ENCODE measurements at regions not wholly inside any gene's neighbourhood (a gene's known extent, or its start where the extent isn't known, plus 50 kb on each side); places are given as distances from the start of the nearest gene placed in this dataset.

- H3K27ac ChIP-seq (ENCODE audit: insufficient read depth, low read depth, low read length): no peak overlapping the region
- H3K27me3 ChIP-seq (ENCODE audit: control insufficient read depth in 2 of 2, insufficient read depth in 2 of 2, low read length in 2 of 2): no peaks in the 10 kb centered on the region
- no peaks in the 10 kb centered on the region for H4K20me1 ChIP-seq (replicated peaks; ENCODE audit: control insufficient read depth, extremely low read depth, insufficient read depth, low read length)
- peaks cover 10% of the 10 kb centered on the region for H3K4me1 ChIP-seq (ENCODE audit: control insufficient read depth, extremely low read depth, insufficient read depth, low read length)
- no peak for TF ChIP-seq GATA2 (IDR thresholded peaks at IDR 0.05; ENCODE audit: insufficient read depth, insufficient read length, low read depth, low read length)
- peak; percentile 40 for TF ChIP-seq FOS (IDR thresholded peaks at IDR 0.05; ENCODE audit: borderline replicate concordance, insufficient read depth, low read length)
- TF ChIP-seq JUN (IDR thresholded peaks at IDR 0.05; ENCODE audit: borderline replicate concordance, insufficient read depth, insufficient read length, low read depth): peak; percentile 28
- H3K9me3 ChIP-seq (replicated peaks; ENCODE audit: control insufficient read depth, insufficient read depth, low read length): no peaks in the 10 kb centered on the region
- ChIA-PET POLR2A (no interaction called here), CTCF (no interaction called here)
- dilution Hi-C loops (cut with MboI; ENCODE audit: extremely low pct_ligation_motif_present, low sequenced_read_pairs): no loop called here
- H3K4me2 ChIP-seq (ENCODE audit: insufficient read depth, low read length): peak overlapping the region; percentile 36
- H3K79me2 ChIP-seq (ENCODE audit: control insufficient read depth, insufficient read depth, low read length): no peaks in the 10 kb centered on the region
- DNase-seq (ENCODE audit: low read depth, low spot score): peak; percentile 13
- no peaks in the 10 kb centered on the region for H3K36me3 ChIP-seq (ENCODE audit: control insufficient read depth in 2 of 2, extremely low read depth in 1 of 2, insufficient read depth in 2 of 2, low read length in 2 of 2)
- H3K4me3 ChIP-seq (replicated peaks in 1 of 3; ENCODE audit: insufficient read depth in 1 of 3, low read depth in 1 of 3, low read length in 3 of 3): no peak overlapping the region
- intact Hi-C loops (cut with micrococcal nuclease): no loop called here
- FAIRE-seq: no peak
- H3K9ac ChIP-seq (replicated peaks; ENCODE audit: extremely low read depth, insufficient read depth, low read length): no peak overlapping the region
- H3K9me1 ChIP-seq (replicated peaks; ENCODE audit: control insufficient read depth, extremely low read depth, insufficient read depth, low read length): no peaks in the 10 kb centered on the region
- BruUV-seq (replicated peaks): no TSS peak
- H2AFZ ChIP-seq (ENCODE audit: low read depth, low read length): no peak overlapping the region
These were observed 648.5 kb upstream of the WWC1 start for GRCh38 chr5:167642779-167643517.

GRCh38 chr5:167643631-167644280 lies 647.7 kb upstream of the WWC1 start:
- H3K4me2 ChIP-seq (ENCODE audit: insufficient read depth, low read length): peak overlapping the region; percentile 36
- H3K9me1 ChIP-seq (replicated peaks; ENCODE audit: control insufficient read depth, extremely low read depth, insufficient read depth, low read length): no peaks in the 10 kb centered on the region
- H4K20me1 ChIP-seq (replicated peaks; ENCODE audit: control insufficient read depth, extremely low read depth, insufficient read depth, low read length): no peaks in the 10 kb centered on the region
- FAIRE-seq (no peak), DNase-seq (ENCODE audit: low read depth, low spot score) (no peak)
- no peaks in the 10 kb centered on the region for H3K9me3 ChIP-seq (replicated peaks; ENCODE audit: control insufficient read depth, insufficient read depth, low read length)
- intact Hi-C loops (cut with micrococcal nuclease): no loop called here
- ChIA-PET POLR2A (no interaction called here), CTCF (no interaction called here)
- no peaks in the 10 kb centered on the region for H3K27me3 ChIP-seq (ENCODE audit: control insufficient read depth in 2 of 2, insufficient read depth in 2 of 2, low read length in 2 of 2)
- H3K36me3 ChIP-seq (ENCODE audit: control insufficient read depth in 2 of 2, extremely low read depth in 1 of 2, insufficient read depth in 2 of 2, low read length in 2 of 2): no peaks in the 10 kb centered on the region
- no peak overlapping the region for H3K27ac ChIP-seq (ENCODE audit: insufficient read depth, low read depth, low read length)
- H3K4me3 ChIP-seq (replicated peaks in 1 of 3; ENCODE audit: insufficient read depth in 1 of 3, low read depth in 1 of 3, low read length in 3 of 3): no peak overlapping the region
- H3K9ac ChIP-seq (replicated peaks; ENCODE audit: extremely low read depth, insufficient read depth, low read length): no peak overlapping the region
- no peak overlapping the region for H2AFZ ChIP-seq (ENCODE audit: low read depth, low read length)
- dilution Hi-C loops (cut with MboI; ENCODE audit: extremely low pct_ligation_motif_present, low sequenced_read_pairs): no loop called here
- no peaks in the 10 kb centered on the region for H3K79me2 ChIP-seq (ENCODE audit: control insufficient read depth, insufficient read depth, low read length)
- peaks cover 10% of the 10 kb centered on the region for H3K4me1 ChIP-seq (ENCODE audit: control insufficient read depth, extremely low read depth, insufficient read depth, low read length)
- TF ChIP-seq EZH2 (IDR thresholded peaks at IDR 0.05; ENCODE audit: borderline replicate concordance, low read depth, low read length, severe bottlenecking) (no peak), FOS (IDR thresholded peaks at IDR 0.05; ENCODE audit: borderline replicate concordance, insufficient read depth, low read length) (peak; percentile 6)
- BruUV-seq (replicated peaks): TSS peak; percentile 74

Data from endothelial cell of umbilical vein (primary cell).